ENCODE measurements at regions not wholly inside any gene's neighbourhood (a gene's known extent, or its start where the extent isn't known, plus 50 kb on each side); places are given as distances from the start of the nearest gene placed in this dataset.
"Not testable (repeated sequence)": the region's sequence is repeated elsewhere in the genome, so short reads cannot be mapped to it uniquely, and the experiment has no call there.

GRCh38 chr4:87901422-87901992 lies 68.7 kb downstream of the MEPE start:
- no peak overlapping the region for H2AFZ ChIP-seq (ENCODE audit: low read depth, low read length)
- no peaks in the 10 kb centered on the region for H3K9me3 ChIP-seq (ENCODE audit: low read length)
- H3K4me1 ChIP-seq (ENCODE audit: insufficient read depth, low read length), result no peaks in the 10 kb centered on the region
- no peaks in the 10 kb centered on the region for H3K27me3 ChIP-seq (ENCODE audit: insufficient read depth, low read length)
- H3K4me3 ChIP-seq (ENCODE audit: low read length), result no peak overlapping the region
- no peaks in the 10 kb centered on the region for H3K36me3 ChIP-seq (ENCODE audit: insufficient read depth, low read length)

GRCh38 chr4:87904639-87905160 lies 70.8 kb upstream of the SPP1 start:
- Histone ChIP-seq H3K4me3 (ENCODE audit: low read length) (no peak overlapping the region), H2AFZ (ENCODE audit: low read depth, low read length) (no peak overlapping the region), H3K27me3 (ENCODE audit: insufficient read depth, low read length) (no peaks in the 10 kb centered on the region), H3K4me1 (ENCODE audit: insufficient read depth, low read length) (no peaks in the 10 kb centered on the region), H3K36me3 (ENCODE audit: insufficient read depth, low read length) (no peaks in the 10 kb centered on the region), H3K9me3 (ENCODE audit: low read length) (peaks cover 1% of the 10 kb centered on the region)

GRCh38 chr4:87908336-87908735 lies 67.2 kb upstream of the SPP1 start:
- Histone ChIP-seq H2AFZ (ENCODE audit: low read depth, low read length) (no peak overlapping the region), H3K4me3 (ENCODE audit: low read length) (no peak overlapping the region), H3K9me3 (ENCODE audit: low read length) (peaks cover 2% of the 10 kb centered on the region), H3K4me1 (ENCODE audit: insufficient read depth, low read length) (peaks cover 18% of the 10 kb centered on the region), H3K36me3 (ENCODE audit: insufficient read depth, low read length) (no peaks in the 10 kb centered on the region), H3K27me3 (ENCODE audit: insufficient read depth, low read length) (no peaks in the 10 kb centered on the region)

- no peak overlapping the region for H3K4me3 ChIP-seq (ENCODE audit: low read length)
- H3K9me3 ChIP-seq (ENCODE audit: low read length), result peaks cover 2% of the 10 kb centered on the region
- H2AFZ ChIP-seq (ENCODE audit: low read depth, low read length), result no peak overlapping the region
- no peaks in the 10 kb centered on the region for H3K27me3 ChIP-seq (ENCODE audit: insufficient read depth, low read length)
- no peaks in the 10 kb centered on the region for H3K36me3 ChIP-seq (ENCODE audit: insufficient read depth, low read length)
- H3K4me1 ChIP-seq (ENCODE audit: insufficient read depth, low read length), result peaks cover 18% of the 10 kb centered on the region
Observed at GRCh38 chr4:87910795-87911194, 64.7 kb upstream of the SPP1 start.

GRCh38 chr4:87911252-87911774 lies 64.2 kb upstream of the SPP1 start:
- Histone ChIP-seq H3K36me3 (ENCODE audit: insufficient read depth, low read length) (no peaks in the 10 kb centered on the region), H3K9me3 (ENCODE audit: low read length) (peaks cover 2% of the 10 kb centered on the region)

GRCh38 chr4:87912164-87913004 lies 63.1 kb upstream of the SPP1 start:
- H3K4me3 ChIP-seq (ENCODE audit: low read length), result no peak overlapping the region
- H3K36me3 ChIP-seq (ENCODE audit: insufficient read depth, low read length), result no peaks in the 10 kb centered on the region
- peaks cover 18% of the 10 kb centered on the region for H3K4me1 ChIP-seq (ENCODE audit: insufficient read depth, low read length)
- no peak overlapping the region for H2AFZ ChIP-seq (ENCODE audit: low read depth, low read length)
- no peaks in the 10 kb centered on the region for H3K27me3 ChIP-seq (ENCODE audit: insufficient read depth, low read length)
- H3K9me3 ChIP-seq (ENCODE audit: low read length), result peaks cover 2% of the 10 kb centered on the region

More at GRCh38 chr4:87911252-87911774, 64.2 kb upstream of the SPP1 start:
- Histone ChIP-seq H3K4me1 (ENCODE audit: insufficient read depth, low read length) (peaks cover 18% of the 10 kb centered on the region), H3K27me3 (ENCODE audit: insufficient read depth, low read length) (no peaks in the 10 kb centered on the region), H3K4me3 (ENCODE audit: low read length) (no peak overlapping the region), H2AFZ (ENCODE audit: low read depth, low read length) (peak overlapping the region; percentile 20)

GRCh38 chr4:87913896-87914295 lies 61.6 kb upstream of the SPP1 start:
- H3K4me3 ChIP-seq (ENCODE audit: low read length), result no peak overlapping the region
- H3K27me3 ChIP-seq (ENCODE audit: insufficient read depth, low read length), result no peaks in the 10 kb centered on the region
- no peaks in the 10 kb centered on the region for H3K36me3 ChIP-seq (ENCODE audit: insufficient read depth, low read length)
- no peak overlapping the region for H2AFZ ChIP-seq (ENCODE audit: low read depth, low read length)
- peaks cover 2% of the 10 kb centered on the region for H3K9me3 ChIP-seq (ENCODE audit: low read length)
- H3K4me1 ChIP-seq (ENCODE audit: insufficient read depth, low read length), result peaks cover 18% of the 10 kb centered on the region

- Histone ChIP-seq H3K36me3 (ENCODE audit: insufficient read depth, low read length) (no peaks in the 10 kb centered on the region), H3K27me3 (ENCODE audit: insufficient read depth, low read length) (no peaks in the 10 kb centered on the region), H3K4me1 (ENCODE audit: insufficient read depth, low read length) (peaks cover 18% of the 10 kb centered on the region), H3K9me3 (ENCODE audit: low read length) (no peaks in the 10 kb centered on the region), H3K4me3 (ENCODE audit: low read length) (no peak overlapping the region), H2AFZ (ENCODE audit: low read depth, low read length) (no peak overlapping the region)
Observed at GRCh38 chr4:87915621-87916020, 59.9 kb upstream of the SPP1 start.

GRCh38 chr4:87916626-87917025 lies 58.9 kb upstream of the SPP1 start:
- Histone ChIP-seq H3K4me1 (ENCODE audit: insufficient read depth, low read length) (peaks cover 9% of the 10 kb centered on the region), H3K9me3 (ENCODE audit: low read length) (no peaks in the 10 kb centered on the region), H3K36me3 (ENCODE audit: insufficient read depth, low read length) (no peaks in the 10 kb centered on the region), H3K27me3 (ENCODE audit: insufficient read depth, low read length) (no peaks in the 10 kb centered on the region), H2AFZ (ENCODE audit: low read depth, low read length) (no peak overlapping the region), H3K4me3 (ENCODE audit: low read length) (no peak overlapping the region)

- H3K36me3 ChIP-seq (ENCODE audit: insufficient read depth, low read length); H3K4me3 ChIP-seq (ENCODE audit: low read length): not testable (repeated sequence)
Observed at GRCh38 chr4:87917911-87918310, 57.6 kb upstream of the SPP1 start.

GRCh38 chr4:87918314-87919058 lies 57.0 kb upstream of the SPP1 start:
- no peaks in the 10 kb centered on the region for H3K27me3 ChIP-seq (ENCODE audit: insufficient read depth, low read length)

More at GRCh38 chr4:87917911-87918310, 57.6 kb upstream of the SPP1 start:
- not testable (repeated sequence) for H2AFZ ChIP-seq (ENCODE audit: low read depth, low read length); H3K9me3 ChIP-seq (ENCODE audit: low read length); H3K4me1 ChIP-seq (ENCODE audit: insufficient read depth, low read length); H3K27me3 ChIP-seq (ENCODE audit: insufficient read depth, low read length)

GRCh38 chr4:87919304-87919703 lies 56.2 kb upstream of the SPP1 start:
- H3K36me3 ChIP-seq (ENCODE audit: insufficient read depth, low read length); H3K9me3 ChIP-seq (ENCODE audit: low read length): not testable (repeated sequence)

More at GRCh38 chr4:87918314-87919058, 57.0 kb upstream of the SPP1 start:
- no peak overlapping the region for H3K4me3 ChIP-seq (ENCODE audit: low read length)
- H2AFZ ChIP-seq (ENCODE audit: low read depth, low read length), result no peak overlapping the region
- H3K9me3 ChIP-seq (ENCODE audit: low read length), result no peaks in the 10 kb centered on the region
- no peaks in the 10 kb centered on the region for H3K4me1 ChIP-seq (ENCODE audit: insufficient read depth, low read length)
- no peaks in the 10 kb centered on the region for H3K36me3 ChIP-seq (ENCODE audit: insufficient read depth, low read length)

GRCh38 chr4:87919941-87920340 lies 55.6 kb upstream of the SPP1 start:
- no peak overlapping the region for H3K4me3 ChIP-seq (ENCODE audit: low read length)
- no peak overlapping the region for H2AFZ ChIP-seq (ENCODE audit: low read depth, low read length)
- no peaks in the 10 kb centered on the region for H3K27me3 ChIP-seq (ENCODE audit: insufficient read depth, low read length)
- no peaks in the 10 kb centered on the region for H3K4me1 ChIP-seq (ENCODE audit: insufficient read depth, low read length)
- H3K9me3 ChIP-seq (ENCODE audit: low read length), result no peaks in the 10 kb centered on the region
- H3K36me3 ChIP-seq (ENCODE audit: insufficient read depth, low read length), result no peaks in the 10 kb centered on the region

More at GRCh38 chr4:87919304-87919703, 56.2 kb upstream of the SPP1 start:
- H2AFZ ChIP-seq (ENCODE audit: low read depth, low read length); H3K4me1 ChIP-seq (ENCODE audit: insufficient read depth, low read length); H3K4me3 ChIP-seq (ENCODE audit: low read length); H3K27me3 ChIP-seq (ENCODE audit: insufficient read depth, low read length): not testable (repeated sequence)

Data from neuron (in vitro differentiated cells).